ENCODE measurements at regions not wholly inside any gene's neighbourhood (a gene's known extent, or its start where the extent isn't known, plus 50 kb on each side); places are given as distances from the start of the nearest gene placed in this dataset.

DNA sequence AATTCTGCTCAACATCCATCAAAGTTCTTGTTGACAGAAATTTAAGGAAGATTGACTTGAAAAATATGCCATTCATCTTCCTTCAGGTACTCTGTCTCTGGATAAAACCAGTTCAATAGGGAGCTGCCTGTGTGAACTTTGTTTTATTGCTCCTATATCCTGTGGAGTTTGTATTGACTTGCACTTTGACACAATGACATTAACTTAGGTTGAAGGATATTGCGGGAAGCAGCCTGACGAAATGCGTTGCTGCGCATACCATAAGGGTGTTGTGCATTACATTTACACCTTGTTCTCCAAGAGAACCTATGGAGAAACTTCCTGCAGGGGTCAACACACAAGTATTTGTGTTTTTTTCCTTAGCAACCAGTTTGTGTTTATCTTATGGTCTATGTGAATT lies 185.4 kb upstream of the GRIK2 start:
- no peaks in the 10 kb centered on the region for H3K27me3 ChIP-seq (ENCODE audit: insufficient read depth, low read length)
- no peaks in the 10 kb centered on the region for H3K4me1 ChIP-seq (ENCODE audit: insufficient read depth, low read length)
- H3K27ac ChIP-seq (ENCODE audit: low read depth, low read length): no peak overlapping the region
- WGBS: 75% methylated on average over 4 of the region's 4 CpGs
- no peak overlapping the region for H3K9ac ChIP-seq (ENCODE audit: low read depth, low read length)
- H3K4me3 ChIP-seq (ENCODE audit: low read length): no peak overlapping the region
- no peaks in the 10 kb centered on the region for H3K36me3 ChIP-seq (ENCODE audit: insufficient read depth, low read length)
- H3K9me3 ChIP-seq (ENCODE audit: insufficient read depth, low read depth, low read length): no peaks in the 10 kb centered on the region

GRCh38 chr6:101212640-101213039 lies 180.9 kb upstream of the GRIK2 start:
- H3K4me3 ChIP-seq (ENCODE audit: low read length): no peak overlapping the region
- H3K9ac ChIP-seq (ENCODE audit: low read depth, low read length): no peak overlapping the region
- H3K27me3 ChIP-seq (ENCODE audit: insufficient read depth, low read length): no peaks in the 10 kb centered on the region
- H3K9me3 ChIP-seq (ENCODE audit: insufficient read depth, low read depth, low read length): no peaks in the 10 kb centered on the region
- H3K27ac ChIP-seq (ENCODE audit: low read depth, low read length): no peak overlapping the region
- no peaks in the 10 kb centered on the region for H3K36me3 ChIP-seq (ENCODE audit: insufficient read depth, low read length)
- 92% methylated on average over 4 of the region's 4 CpGs for WGBS
- no peaks in the 10 kb centered on the region for H3K4me1 ChIP-seq (ENCODE audit: insufficient read depth, low read length)

DNA sequence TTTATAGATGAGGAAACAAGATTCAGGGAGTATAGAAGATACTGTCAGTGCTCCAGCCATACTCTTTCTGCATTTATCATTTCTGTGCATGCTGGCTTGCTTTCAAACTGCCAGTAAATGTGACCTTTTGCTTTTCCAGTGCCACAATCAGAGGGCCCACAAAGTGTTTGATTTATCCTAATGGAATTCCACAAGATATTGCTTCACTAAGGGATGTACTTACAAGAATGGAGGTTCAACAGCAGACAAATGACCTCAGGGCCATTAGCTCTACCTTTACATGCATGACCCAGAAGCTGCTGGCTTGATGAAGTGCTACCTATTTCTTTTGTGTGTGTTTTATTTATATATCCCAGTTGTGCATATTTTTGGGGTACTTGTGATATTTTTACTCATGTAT lies 171.5 kb upstream of the GRIK2 start:
- Histone ChIP-seq H3K27ac (ENCODE audit: low read depth, low read length) (no peak overlapping the region), H3K36me3 (ENCODE audit: insufficient read depth, low read length) (no peaks in the 10 kb centered on the region), H3K9me3 (ENCODE audit: insufficient read depth, low read depth, low read length) (peaks cover 9% of the 10 kb centered on the region; the same call in 1 of the 2 replicates), H3K4me1 (ENCODE audit: insufficient read depth, low read length) (0 out of 2 replicates have a peak, but pooled peaks cover 2% of the 10 kb centered on the region), H3K9ac (ENCODE audit: low read depth, low read length) (no peak overlapping the region), H3K4me3 (ENCODE audit: low read length) (no peak overlapping the region), H3K27me3 (ENCODE audit: insufficient read depth, low read length) (no peaks in the 10 kb centered on the region)

DNA sequence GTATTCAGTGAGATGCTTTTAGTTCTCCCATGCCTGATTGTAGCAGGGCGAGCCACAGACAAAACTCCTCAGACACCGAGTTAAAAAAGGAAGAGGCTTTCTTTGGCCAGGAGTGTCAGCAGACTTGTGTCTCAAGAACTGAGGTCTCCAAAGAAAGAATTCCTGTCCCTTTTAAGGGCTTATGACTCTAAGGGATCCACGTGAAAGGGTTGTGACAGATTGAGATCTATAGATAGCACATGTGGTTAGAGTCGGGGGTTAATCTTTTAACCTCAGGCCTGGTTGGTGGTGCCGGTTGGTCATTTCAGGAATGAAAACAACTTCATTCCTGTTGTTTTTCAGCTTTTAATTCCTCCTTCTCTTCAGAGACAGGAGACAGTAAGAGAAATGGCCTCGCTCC lies 168.8 kb upstream of the GRIK2 start:
- H3K36me3 ChIP-seq (ENCODE audit: insufficient read depth, low read length): no peaks in the 10 kb centered on the region
- H3K4me3 ChIP-seq (ENCODE audit: low read length): no peak overlapping the region
- H3K9ac ChIP-seq (ENCODE audit: low read depth, low read length): no peak overlapping the region
- H3K27ac ChIP-seq (ENCODE audit: low read depth, low read length): no peak overlapping the region
- H3K4me1 ChIP-seq (ENCODE audit: insufficient read depth, low read length): 0 out of 2 replicates have a peak, but pooled peaks cover 2% of the 10 kb centered on the region
- no peaks in the 10 kb centered on the region for H3K27me3 ChIP-seq (ENCODE audit: insufficient read depth, low read length)
- H3K9me3 ChIP-seq (ENCODE audit: insufficient read depth, low read depth, low read length): peaks cover 9% of the 10 kb centered on the region; the same call in 1 of the 2 replicates
- WGBS: 97% methylated on average over 6 of the region's 6 CpGs

GRCh38 chr6:101226677-101227135 lies 166.8 kb upstream of the GRIK2 start:
- Histone ChIP-seq H3K36me3 (ENCODE audit: insufficient read depth, low read length) (no peaks in the 10 kb centered on the region), H3K4me1 (ENCODE audit: insufficient read depth, low read length) (0 out of 2 replicates have a peak, but pooled peaks cover 2% of the 10 kb centered on the region), H3K9me3 (ENCODE audit: insufficient read depth, low read depth, low read length) (peaks cover 9% of the 10 kb centered on the region; the same call in 1 of the 2 replicates), H3K9ac (ENCODE audit: low read depth, low read length) (no peak overlapping the region), H3K27ac (ENCODE audit: low read depth, low read length) (no peak overlapping the region), H3K27me3 (ENCODE audit: insufficient read depth, low read length) (no peaks in the 10 kb centered on the region), H3K4me3 (ENCODE audit: low read length) (no peak overlapping the region)
- WGBS: 53% methylated on average over 12 of the region's 12 CpGs

DNA sequence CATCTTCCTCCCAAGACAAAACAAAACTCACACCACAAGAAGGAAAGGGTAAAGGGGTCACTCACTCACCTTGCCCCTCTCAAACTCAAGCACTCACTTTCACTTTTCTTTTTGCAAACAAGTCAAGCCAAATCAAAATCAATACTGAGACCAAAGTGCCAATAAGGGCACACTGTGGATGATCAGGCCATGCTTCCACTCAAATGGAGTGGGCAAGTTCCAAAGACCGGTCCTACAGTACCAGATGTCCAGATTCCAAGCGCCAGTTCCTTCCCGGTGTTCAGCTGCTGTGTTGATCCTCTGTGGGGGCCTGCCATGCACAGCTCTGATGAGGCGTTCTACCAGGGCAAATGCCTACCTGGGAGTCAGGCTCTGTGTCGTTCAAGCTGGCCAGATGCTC lies 162.6 kb upstream of the GRIK2 start:
- Histone ChIP-seq H3K36me3 (ENCODE audit: insufficient read depth, low read length) (no peaks in the 10 kb centered on the region), H3K27me3 (ENCODE audit: insufficient read depth, low read length) (no peaks in the 10 kb centered on the region), H3K9ac (ENCODE audit: low read depth, low read length) (no peak overlapping the region), H3K9me3 (ENCODE audit: insufficient read depth, low read depth, low read length) (no peaks in the 10 kb centered on the region), H3K4me3 (ENCODE audit: low read length) (no peak overlapping the region), H3K4me1 (ENCODE audit: insufficient read depth, low read length) (0 out of 2 replicates have a peak, but pooled peaks cover 2% of the 10 kb centered on the region), H3K27ac (ENCODE audit: low read depth, low read length) (no peak overlapping the region)
- WGBS: 95% methylated on average over 5 of the region's 5 CpGs

DNA sequence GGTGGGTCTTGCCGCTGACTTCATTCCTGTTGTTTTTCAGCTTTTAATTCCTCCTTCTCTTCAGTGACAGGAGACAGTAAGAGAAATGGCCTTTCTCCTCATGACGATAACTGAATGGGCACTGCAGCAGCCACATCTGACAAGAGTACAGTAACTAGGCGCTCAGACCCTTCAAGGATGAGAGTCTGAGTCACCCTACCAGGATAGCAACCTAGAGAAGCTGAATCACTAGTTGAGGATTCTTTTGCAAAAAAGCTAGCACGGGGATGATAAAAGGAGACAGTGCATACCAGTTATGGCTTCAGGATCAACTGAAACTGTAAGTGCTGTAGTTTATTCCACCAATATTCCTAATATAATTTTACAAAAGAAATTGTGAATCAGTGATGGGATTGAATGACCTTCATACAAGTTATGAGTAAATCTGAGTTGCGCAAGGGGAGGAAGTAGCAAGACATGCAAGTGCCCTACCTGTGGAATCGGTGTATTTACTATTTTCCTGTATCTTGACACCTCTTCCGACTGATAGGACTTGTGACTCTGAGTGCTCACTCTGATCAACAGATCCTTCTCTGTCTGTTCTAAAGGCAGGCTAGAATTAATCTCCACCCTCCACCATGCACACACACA lies 161.8 kb upstream of the GRIK2 start:
- 87% methylated on average over 7 of the region's 7 CpGs for WGBS
- Histone ChIP-seq H3K27me3 (ENCODE audit: insufficient read depth, low read length) (no peaks in the 10 kb centered on the region), H3K36me3 (ENCODE audit: insufficient read depth, low read length) (no peaks in the 10 kb centered on the region), H3K27ac (ENCODE audit: low read depth, low read length) (no peak overlapping the region), H3K4me3 (ENCODE audit: low read length) (no peak overlapping the region), H3K4me1 (ENCODE audit: insufficient read depth, low read length) (no peaks in the 10 kb centered on the region), H3K9ac (ENCODE audit: low read depth, low read length) (no peak overlapping the region), H3K9me3 (ENCODE audit: insufficient read depth, low read depth, low read length) (no peaks in the 10 kb centered on the region)

GRCh38 chr6:101232961-101233360 lies 160.5 kb upstream of the GRIK2 start:
- H3K4me1 ChIP-seq (ENCODE audit: insufficient read depth, low read length): no peaks in the 10 kb centered on the region
- H3K9me3 ChIP-seq (ENCODE audit: insufficient read depth, low read depth, low read length): no peaks in the 10 kb centered on the region
- H3K9ac ChIP-seq (ENCODE audit: low read depth, low read length): no peak overlapping the region
- no peaks in the 10 kb centered on the region for H3K36me3 ChIP-seq (ENCODE audit: insufficient read depth, low read length)
- no peaks in the 10 kb centered on the region for H3K27me3 ChIP-seq (ENCODE audit: insufficient read depth, low read length)
- no peak overlapping the region for H3K4me3 ChIP-seq (ENCODE audit: low read length)
- no peak overlapping the region for H3K27ac ChIP-seq (ENCODE audit: low read depth, low read length)

DNA sequence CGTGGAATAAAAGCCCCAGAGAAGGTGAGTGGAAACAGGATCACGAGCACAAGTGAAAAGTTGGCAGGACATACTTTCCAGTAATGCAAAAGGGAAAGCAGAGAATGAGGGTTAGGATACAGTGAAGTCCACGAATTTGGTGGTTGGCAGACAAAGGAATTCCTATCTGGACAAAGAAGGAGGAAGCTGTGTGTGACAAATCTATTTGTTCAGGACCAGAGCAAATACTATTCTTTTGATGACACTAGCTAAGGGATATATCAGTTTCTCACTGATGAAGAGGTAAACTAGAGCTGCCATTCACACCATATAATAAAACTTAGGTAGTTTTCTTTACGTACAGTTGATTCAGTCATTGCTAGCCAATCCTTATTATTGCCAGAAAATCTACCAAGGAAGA lies 156.8 kb upstream of the GRIK2 start:
- WGBS: 90% methylated on average over 3 of the region's 4 CpGs
- H3K4me3 ChIP-seq (ENCODE audit: low read length): no peak overlapping the region
- no peak overlapping the region for H3K9ac ChIP-seq (ENCODE audit: low read depth, low read length)
- H3K36me3 ChIP-seq (ENCODE audit: insufficient read depth, low read length): no peaks in the 10 kb centered on the region
- H3K27ac ChIP-seq (ENCODE audit: low read depth, low read length): no peak overlapping the region
- H3K9me3 ChIP-seq (ENCODE audit: insufficient read depth, low read depth, low read length): no peaks in the 10 kb centered on the region
- no peaks in the 10 kb centered on the region for H3K4me1 ChIP-seq (ENCODE audit: insufficient read depth, low read length)
- no peaks in the 10 kb centered on the region for H3K27me3 ChIP-seq (ENCODE audit: insufficient read depth, low read length)

DNA sequence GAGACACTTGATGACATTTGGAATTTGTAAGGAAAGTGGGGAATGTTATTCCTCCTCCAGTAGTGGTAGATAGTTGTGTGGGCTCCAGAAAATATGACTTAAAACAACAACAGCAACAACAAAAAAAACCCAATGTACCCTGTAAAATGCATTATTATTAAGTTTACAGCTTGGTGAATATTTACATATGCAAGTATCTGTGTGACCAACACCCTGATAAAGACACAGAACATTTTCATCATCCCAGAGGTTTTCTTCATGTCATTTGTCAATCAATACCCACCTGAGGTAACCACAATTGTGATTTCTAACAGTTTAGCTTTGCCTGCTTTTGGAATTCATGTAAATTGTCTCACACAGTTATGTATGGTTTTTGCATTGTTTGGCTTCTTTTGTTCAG lies 152.1 kb upstream of the GRIK2 start:
- no peaks in the 10 kb centered on the region for H3K9me3 ChIP-seq (ENCODE audit: insufficient read depth, low read depth, low read length)
- no peak overlapping the region for H3K9ac ChIP-seq (ENCODE audit: low read depth, low read length)
- no peak overlapping the region for H3K27ac ChIP-seq (ENCODE audit: low read depth, low read length)

GRCh38 chr6:101249470-101249869 lies 144.0 kb upstream of the GRIK2 start:
- H3K36me3 ChIP-seq (ENCODE audit: insufficient read depth, low read length): no peaks in the 10 kb centered on the region
- H3K27me3 ChIP-seq (ENCODE audit: insufficient read depth, low read length): no peaks in the 10 kb centered on the region
- H3K4me3 ChIP-seq (ENCODE audit: low read length): no peak overlapping the region
- peaks cover 15% of the 10 kb centered on the region; the same call in 1 of the 2 replicates for H3K9me3 ChIP-seq (ENCODE audit: insufficient read depth, low read depth, low read length)
- no peaks in the 10 kb centered on the region for H3K4me1 ChIP-seq (ENCODE audit: insufficient read depth, low read length)
- no peak overlapping the region for H3K9ac ChIP-seq (ENCODE audit: low read depth, low read length)
- H3K27ac ChIP-seq (ENCODE audit: low read depth, low read length): no peak overlapping the region

More for the DNA sequence above, 152.1 kb upstream of the GRIK2 start:
- Histone ChIP-seq H3K4me1 (ENCODE audit: insufficient read depth, low read length) (no peaks in the 10 kb centered on the region), H3K27me3 (ENCODE audit: insufficient read depth, low read length) (no peaks in the 10 kb centered on the region), H3K4me3 (ENCODE audit: low read length) (no peak overlapping the region), H3K36me3 (ENCODE audit: insufficient read depth, low read length) (no peaks in the 10 kb centered on the region)

DNA sequence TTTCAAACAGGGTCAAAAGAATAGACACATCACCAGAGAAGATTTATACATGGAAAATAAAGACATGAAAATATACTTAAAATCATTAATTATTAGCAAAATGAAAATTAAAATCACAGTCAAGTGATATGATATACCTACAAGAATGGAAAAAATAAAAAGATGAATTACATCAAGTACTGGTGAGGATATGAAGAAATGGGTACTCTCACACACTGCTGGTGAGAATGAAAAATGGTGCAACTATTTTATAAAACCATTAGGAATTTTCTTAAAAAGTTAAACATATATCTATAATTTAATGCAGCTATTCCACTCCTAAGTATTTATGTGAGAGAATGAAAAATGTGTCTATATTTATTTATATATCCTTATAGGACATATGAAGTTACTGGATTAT lies 136.3 kb upstream of the GRIK2 start:
- Histone ChIP-seq H3K4me3 (ENCODE audit: low read length) (no peak overlapping the region), H3K9ac (ENCODE audit: low read depth, low read length) (no peak overlapping the region), H3K9me3 (ENCODE audit: insufficient read depth, low read depth, low read length) (peaks cover 8% of the 10 kb centered on the region; the same call in 1 of the 2 replicates), H3K36me3 (ENCODE audit: insufficient read depth, low read length) (no peaks in the 10 kb centered on the region), H3K27ac (ENCODE audit: low read depth, low read length) (no peak overlapping the region), H3K4me1 (ENCODE audit: insufficient read depth, low read length) (no peaks in the 10 kb centered on the region), H3K27me3 (ENCODE audit: insufficient read depth, low read length) (no peaks in the 10 kb centered on the region)

All from HUES64 (cell line).